ENCODE measurements at regions not wholly inside any gene's neighbourhood (a gene's known extent, or its start where the extent isn't known, plus 50 kb on each side); places are given as distances from the start of the nearest gene placed in this dataset.

DNA sequence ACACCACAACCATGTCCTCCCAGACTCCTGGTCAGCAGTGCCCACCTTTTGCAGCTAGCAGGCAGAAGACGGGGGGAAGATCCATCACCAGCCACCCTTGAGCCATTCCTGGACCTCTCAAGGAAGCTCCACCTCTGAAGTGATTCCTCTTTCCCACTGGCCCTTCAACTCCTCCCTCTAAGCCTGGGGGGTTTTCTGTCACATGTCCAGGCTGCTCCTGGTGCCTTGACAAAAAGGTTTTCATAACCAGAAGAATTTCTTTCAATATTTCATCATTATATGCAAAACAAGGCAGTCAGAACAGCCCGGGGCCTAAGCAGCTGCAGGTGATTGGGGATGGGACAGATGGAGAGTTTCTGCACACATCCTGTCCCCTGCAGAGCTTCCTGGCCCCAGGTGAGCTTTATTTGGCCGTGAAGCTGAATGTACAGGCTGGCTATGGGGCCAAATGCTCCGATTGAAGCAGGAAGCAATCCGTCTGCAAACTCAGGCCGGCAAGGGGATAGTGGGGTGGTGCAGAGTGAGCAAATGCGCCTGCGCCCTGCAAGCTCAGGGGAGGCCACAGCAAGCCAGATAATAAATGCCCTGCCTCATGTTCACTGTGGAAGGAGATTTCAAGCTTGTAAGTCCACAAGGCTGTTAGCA is 173.5 kb downstream of the C5orf15 start:
- DNase-seq, result no peak

DNA sequence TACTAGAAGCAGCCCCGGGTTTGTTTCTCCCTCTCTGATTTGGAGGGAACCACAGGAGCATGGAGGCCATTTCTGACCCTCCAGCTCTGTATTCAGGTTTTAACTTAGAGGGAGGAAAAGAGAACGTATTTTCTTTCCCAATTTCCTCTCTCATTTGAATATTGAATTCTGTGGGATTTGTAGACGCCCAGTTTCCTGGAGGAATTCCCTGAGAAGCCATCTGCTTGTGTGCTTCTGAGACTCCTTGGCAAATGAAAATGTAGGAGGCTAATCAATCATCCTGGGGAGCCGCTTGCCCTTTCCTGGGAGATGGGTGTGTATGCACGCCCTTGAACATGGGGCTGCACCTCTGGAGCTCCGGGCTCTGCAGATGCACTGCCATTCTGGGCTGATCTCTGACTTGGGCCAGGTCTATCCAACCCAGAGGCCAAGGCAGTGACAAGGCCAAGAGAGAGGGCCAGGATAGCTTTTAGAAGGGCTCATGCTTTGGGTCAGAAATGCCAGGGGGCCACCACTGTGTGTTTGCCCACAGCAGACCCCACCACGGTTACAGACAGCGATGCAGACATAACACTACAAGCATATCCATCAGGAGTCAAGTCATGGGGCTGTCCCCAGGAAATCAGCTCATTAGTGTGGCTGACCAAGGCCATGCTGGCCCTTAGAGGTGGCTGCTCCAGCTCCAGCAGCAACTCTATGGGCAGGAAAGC is 174.5 kb downstream of the C5orf15 start:
- DNase-seq, result no peak

DNA sequence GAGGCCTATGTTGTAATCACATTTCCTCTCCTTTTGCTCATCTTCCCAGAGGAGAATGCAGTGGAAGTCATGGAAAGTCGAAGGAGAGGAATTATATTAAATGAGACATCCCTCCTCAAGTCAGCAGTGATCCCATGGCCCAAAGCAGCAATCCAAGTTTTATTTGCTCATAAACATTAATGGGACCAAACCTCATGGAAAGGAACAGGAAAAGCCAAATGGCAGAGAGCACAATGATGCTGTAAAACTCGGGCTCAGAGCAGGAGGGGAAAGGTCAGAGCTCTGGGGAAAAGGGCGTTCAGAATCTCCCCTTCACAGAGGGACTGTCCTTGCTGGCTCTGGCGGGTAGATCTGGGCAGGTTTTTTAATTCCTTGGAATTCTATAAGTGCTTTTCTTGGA is 175.8 kb downstream of the C5orf15 start:
- DNase-seq, result no peak

DNA sequence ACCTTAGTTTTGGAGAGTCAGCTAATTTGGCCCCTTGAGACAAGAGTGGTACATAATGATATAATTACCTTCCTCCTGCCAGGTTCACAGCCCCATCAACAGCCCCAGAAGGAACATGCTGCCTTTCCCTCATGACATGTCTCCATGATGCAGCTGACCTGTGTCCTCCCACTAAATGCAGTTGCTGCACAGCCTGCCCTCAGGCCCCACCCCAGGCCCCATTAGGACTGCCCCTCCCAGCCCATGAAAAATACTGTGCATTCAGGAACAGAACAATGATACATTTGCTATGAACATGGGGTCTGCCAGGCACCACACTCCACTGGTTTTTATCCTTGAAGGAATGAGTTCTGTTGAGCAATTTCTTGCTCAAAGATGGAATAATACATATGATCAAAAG is 176.4 kb downstream of the C5orf15 start:
- no peak for DNase-seq

DNA sequence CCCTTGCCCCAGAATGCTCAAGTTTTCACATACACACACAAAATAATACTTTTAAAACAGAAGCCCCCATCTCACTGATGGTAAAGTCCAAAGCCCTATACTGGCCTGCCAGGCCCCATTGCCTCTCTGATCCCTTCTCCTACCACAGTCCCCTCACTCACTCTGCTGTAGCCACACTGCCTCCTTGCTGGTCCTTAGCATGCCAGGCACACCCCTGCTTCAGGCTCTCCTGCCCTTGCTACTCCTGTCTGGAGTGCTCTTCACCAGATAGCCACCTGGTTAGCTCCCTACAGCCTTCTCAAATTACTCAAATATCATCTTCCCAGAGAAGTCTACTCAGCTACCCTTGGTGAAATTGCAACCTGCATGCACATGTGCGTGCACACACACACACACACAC is 177.5 kb downstream of the C5orf15 start:
- DNase-seq, result no peak

DNA sequence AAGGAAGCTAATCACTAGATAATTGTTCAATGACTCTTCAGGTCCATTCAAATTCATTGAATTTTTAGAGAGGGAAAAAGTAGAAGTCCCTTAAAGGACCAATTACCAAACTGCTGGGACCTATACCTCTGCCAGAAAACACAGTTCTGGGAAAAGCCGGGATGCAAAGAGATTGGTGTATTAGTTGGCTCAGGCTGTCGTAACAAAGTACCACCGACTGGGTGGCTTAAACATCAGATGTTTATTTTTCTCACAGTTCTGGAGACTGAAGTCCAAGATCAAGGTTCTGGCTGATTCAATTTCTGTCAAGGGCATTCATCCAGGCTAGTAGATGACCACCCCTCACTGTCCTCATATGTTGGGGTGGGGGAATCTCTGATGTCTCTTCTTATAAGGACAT is 177.1 kb upstream of the FSTL4 start:
- DNase-seq, result no peak

DNA sequence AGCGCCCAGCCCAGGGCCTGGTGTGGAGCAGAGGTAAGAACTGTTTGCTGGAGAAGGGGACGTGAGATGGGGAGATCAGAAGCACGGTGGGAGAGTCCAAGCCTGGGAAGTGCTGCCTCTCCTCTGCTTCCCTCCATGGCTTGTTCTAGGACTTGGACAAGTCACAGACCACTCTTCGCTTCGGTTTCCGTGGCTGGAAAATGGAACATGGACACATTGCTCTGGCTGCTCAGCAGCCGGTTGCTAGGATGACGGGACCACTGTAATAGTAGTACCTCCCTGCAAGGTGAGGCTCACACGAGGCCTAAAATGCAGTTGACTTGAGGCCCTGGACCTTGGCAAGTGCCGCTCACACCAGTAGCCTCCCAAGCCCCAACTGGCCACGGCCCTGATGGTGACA is 175.8 kb upstream of the FSTL4 start:
- no peak for DNase-seq

DNA sequence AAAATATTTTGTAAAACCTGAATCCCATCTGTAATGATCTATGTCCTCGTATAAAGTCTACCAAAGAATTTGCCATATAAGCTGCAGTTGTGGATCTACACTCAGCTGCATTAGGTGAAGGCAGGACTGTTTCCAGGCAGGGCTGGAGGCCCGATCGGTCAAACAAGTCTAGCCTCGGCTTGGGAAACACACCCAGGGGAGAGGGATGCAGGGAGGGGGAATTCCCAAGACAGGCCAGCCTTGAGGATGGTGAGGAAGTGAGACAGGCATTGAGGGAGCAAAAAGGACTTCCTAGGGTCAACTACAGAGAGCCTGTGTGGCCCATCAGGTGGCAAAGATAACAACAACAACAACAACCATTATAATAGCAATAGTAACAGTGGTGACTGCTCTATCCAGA is 174.1 kb upstream of the FSTL4 start:
- no peak for DNase-seq

DNA sequence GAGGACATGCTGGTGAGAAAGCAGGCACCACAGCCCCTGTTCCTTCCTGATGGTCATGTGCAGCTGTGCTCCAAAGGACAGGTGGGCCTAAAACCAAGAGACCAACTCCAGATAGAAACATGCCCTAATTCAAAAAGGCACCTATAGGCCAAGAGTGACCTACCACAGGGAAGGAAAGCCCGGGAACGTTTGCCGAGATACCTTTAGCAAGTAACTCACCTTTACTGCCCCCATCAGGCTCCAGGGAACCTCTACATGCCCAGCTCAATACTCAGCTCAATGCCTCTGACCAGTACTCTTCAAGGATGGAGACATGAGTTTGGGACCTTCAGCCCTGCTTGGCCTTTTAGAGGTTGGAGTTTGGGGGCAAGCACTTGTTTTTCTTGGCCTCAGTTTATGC is 172.8 kb upstream of the FSTL4 start:
- no peak for DNase-seq

DNA sequence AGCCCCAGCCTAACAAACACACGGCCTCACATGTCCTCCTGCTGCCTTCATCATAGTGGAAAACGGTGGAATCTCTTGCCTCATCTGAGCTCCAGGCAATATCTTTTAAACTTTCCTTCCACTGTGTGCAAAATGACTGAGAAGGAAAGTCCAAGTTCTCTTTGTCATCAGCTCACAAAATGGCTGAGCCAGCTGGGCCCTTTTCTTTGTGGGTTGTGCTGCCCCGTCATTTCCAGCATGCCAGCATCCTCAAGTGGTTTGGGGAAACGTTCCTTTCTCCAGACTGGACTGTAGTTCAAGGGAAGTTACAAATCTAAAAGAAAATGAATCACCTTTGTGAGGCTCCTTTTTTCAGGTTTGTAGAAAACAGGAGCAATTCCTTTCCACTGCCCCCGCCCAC is 171.1 kb upstream of the FSTL4 start:
- DNase-seq, result no peak

DNA sequence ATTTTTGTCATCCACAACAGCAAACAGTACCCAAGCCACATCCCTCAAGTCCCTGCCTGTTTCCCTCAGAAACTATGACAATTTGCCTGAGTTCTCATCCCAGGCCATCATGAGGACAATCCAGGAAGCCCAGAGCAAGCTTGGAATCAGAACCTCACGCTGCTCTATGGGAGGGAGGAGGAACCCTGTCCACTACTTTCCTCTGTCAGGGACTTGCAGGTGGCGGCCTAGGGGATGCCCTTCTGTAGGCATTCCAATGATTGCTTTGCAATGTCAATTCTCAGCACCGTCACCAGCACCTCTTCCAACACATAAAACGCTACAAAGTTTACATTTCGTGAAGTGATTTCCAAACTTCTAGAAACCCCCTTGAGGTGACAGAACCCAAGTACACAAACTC is 170.4 kb upstream of the FSTL4 start:
- DNase-seq, result no peak

DNA sequence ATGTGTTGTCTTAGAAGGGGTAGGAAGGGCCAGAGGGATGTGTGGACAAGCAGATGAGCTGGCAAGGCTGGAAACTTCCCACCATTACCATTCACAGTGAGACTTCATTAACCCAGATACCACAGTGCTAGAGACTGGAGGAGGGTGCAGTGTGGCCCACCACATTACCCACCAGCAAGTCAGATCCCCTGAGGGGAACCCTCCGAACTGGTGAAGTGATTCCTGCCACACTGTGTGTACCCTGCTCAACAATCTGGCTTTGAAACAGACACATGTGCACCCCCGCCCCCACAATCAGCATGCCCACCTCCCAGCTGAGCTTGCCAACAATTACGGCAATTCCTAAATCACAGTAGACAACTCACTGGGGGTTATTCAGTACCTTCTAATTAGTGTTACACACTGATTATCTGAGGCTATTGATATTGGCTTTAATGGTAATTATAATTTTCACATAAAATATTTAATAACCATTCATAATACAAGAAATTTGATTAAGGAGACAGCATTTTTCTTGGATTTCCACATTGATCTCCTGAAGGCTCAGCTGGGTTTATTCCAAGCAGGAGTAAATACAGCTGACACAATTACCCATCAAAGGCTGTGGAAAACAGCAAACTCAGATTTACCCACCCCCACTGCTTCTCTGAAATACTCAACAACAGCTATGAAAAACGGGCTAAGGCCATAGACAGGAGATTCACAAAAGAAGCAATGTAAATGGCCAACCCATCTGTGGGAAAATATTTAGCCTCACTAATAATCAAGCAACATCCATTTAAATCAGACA is 169.3 kb upstream of the FSTL4 start:
- DNase-seq, result no peak

DNA sequence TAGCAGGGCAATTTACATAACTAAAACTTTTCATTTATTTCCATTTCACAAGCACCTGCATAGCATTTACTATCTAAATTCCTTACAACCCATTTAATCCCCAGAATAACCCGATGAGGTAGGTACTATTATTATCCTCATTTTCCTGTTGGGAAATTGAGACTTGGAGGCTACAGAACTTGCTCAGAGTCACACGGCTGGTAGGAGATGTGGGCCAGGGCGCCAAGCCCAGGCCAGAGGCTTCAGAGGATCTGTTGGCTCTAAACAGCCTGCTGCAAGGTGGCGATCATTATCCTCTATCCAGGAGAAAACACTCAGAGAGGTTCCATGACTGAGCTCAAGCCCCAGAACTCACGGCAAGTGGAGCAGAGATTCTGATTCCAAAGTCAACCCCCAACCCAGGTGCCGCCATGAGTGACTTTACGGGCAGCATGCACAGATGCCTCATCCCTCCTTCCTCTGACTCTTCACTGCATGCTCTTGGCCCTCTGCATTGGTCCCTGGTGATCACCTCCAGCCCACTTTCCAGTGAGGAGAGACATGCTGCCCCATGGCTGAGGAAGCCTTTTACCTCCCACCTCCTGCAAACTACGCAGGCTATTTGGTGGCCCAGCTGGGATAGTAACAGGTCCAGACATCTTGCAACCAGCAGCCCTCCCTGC is 168.4 kb upstream of the FSTL4 start:
- DNase-seq, result no peak

DNA sequence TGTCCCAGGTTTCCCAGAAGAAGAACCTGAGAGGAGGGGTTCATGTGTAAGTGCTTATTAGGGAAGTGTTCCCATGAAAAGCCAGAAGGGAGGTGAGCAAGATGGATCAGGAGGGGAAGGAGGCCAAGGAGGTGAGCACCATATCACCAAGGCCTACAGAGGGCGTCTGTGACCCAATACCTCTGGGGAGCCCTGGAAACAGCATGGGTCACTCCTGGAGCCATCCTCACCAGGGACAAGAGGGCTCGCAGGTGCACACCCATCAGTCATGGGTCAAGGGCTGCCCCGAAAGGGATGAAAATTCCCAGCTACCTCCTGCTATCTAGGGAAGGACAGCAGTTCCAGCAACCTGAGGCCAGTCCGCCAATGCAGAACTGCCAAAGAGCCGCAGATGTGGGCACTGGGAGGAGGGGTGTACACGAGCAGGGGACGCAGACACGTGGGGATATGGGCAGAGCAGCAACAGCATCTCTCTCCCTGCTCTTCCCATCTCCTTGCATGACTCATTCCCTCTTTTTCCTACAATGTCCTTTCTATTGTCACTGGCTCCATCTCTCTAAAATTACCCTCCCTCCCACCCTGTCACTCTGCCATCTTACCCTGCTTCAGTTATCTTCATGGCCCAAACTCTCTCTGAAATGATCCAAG is 167.6 kb upstream of the FSTL4 start:
- peak; percentile 17 for DNase-seq

DNA sequence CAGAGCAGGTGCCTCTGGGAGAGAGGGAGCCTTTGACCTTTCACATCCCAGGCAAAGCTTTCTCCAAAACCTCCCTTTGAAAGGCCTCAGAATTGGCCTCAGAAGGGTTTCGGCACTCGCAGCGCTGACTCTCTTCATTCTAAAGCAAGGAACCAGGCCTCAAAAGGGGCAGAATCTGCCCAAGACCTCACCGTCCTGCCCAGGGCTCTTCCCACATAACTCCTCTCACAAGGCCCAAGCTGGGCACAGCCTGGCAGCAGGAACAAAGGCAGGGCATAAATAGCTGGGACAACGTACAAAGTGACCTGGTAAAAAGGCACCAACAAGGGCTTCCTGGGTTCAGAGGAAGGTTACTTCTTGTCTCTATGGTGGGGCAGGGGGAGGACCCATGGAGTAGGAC is 166.3 kb upstream of the FSTL4 start:
- DNase-seq, result no peak

DNA sequence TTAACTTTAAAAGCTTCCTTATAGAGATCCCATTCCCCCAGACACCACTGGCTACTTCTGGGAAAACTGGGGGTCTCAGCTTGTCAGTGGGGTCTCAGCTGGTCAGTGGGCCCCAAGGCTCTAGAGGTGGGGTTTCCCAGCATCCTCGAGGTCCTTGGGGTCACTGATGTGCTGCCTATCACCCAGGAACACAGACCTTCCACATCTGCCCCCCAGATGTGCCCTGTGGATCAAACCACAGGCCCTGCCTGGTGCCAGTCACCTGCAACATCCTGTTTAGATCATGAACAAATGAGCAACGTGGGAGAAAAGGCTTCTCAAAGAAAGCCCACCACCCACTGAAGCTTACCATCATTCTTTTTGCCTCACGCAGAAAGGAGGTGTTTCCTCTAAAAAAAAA is 165.6 kb upstream of the FSTL4 start:
- no peak for DNase-seq

DNA sequence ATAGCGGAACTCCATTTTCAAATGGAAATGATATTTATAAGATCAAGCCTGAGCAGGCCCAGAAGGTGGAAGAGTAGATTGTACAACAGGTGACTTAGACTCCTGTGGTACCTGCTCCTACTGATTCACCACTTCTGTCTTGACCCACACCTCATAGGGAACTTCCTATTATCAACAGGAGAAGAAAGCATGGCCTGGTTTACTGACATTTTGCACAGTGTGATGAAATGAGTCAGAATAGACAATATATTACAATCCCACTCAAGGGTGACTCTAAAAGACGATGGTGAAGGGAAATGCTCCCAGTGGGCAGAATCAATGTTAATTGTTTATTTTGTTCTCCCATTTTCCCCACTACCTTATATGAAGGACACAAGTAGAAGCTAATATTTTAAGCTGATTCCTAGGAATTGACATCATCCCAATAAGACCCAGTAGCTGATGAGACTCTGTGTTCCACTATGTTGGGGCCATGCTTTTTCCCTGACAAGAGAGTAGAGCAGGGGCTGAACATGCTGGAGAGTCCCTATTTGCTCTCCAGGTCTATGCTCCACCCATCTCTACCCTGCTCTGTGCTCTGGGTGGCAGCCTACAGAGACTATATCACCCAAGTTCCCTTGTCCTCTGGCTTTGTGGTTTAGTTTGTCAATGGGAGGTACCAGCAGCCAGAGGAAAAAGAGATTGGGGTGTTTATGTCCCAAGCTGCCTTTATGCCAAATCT is 163.4 kb upstream of the FSTL4 start:
- DNase-seq, result no peak

DNA sequence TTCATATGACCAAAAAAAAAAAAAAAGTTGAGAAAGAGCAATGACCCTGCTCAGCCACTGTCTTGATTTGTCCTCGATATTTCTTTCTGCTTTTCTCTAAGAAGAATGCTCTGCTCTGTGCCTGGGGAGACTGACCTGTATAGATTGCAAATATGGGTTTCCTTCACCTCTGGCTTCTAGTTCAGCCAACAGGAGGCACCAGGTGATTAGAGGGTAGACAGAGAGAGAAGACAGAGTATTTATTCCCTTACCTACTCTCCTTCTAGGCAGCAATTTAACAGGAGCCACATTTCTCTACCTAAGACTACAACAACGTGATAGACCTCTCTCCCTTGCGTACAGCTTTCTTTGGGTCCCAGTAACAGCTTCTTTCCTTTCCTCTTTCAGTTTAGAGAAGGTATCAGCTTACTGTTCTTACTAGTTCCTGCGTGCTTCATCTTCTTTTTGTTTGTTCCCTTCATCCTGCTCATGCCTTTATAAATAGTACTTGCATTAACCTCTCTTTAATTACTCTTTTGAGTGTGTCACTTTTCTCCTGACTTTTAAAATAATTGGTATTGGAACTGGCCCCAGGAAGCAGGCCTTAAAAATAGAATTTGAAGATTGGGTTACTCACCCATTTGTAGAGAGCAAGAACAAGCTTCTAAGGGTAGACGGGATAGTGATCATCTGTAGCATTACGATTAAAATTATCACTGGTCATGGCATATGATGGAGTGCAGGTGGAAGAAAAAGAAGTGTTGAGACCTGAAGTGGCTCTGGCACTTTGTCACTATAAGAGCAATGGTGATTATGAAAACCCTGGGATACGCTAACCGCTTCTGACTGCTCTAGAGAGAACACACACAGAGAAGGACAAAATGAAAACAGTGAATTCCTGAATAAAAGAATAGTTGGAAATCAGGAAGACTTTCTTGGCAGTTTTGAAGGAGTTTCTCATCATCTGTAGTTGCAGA is 161.2 kb upstream of the FSTL4 start:
- DNase-seq, result no peak

DNA sequence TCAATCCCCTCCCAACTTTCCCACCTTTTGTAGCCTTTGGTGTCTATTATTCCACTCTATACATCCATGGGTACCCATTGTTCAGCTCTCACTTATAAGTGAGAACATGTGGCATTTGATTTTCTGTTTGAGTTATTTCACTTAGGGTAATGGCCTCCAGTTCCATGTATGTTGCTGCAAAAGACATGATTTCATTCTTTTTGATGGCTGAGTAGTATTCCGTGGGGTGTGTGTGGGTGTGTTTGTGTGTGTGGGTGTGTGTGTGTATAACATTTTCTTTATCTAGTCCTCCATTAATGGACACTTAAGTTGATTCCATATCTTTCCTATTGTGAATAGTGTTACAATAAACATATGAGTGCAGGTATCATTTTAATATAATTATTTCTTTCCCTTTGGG is 157.5 kb upstream of the FSTL4 start:
- DNase-seq, result no peak

DNA sequence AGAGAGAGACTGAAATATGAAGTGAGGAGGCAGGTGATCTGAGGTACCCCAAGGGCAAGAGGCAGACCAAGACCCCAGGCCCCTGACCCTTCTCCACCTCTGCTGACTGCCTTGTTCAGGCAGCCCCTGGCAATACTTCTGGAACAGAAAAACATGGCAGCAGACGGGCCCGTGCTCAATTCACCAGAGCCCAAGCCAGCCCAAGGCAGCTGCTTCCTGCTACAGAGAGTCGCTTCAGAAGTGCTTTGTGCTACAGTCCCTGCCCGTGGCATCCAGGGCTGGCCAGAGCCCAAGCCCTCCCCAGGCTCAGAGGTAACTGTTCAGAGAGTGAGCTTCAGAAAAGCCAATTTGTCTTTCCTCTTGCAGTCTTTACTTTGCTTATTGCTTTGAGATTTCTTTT is 151.4 kb upstream of the FSTL4 start:
- no peak for DNase-seq

DNA sequence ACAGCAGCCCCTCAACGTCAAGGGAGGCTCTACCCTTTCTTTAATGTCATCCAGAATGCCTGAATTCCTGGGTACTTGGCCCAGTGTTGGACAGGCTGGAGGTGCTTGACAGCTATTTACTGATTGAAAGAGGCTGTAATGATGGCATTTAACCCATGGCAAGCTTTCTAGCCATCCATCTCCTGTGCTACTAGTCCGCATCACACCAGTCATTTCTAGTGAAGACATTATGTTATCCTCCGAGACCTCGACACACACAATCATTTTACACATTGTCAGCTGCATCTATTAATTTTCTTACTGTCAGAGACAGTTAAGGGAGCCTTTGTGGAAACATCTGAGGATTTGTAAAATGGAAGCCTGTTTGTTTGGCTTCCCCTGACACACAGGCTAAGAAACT is 149.3 kb upstream of the FSTL4 start:
- no peak for DNase-seq
